ENCODE measurements at regions not wholly inside any gene's neighbourhood (a gene's known extent, or its start where the extent isn't known, plus 50 kb on each side); places are given as distances from the start of the nearest gene placed in this dataset.

- H3K4me1 Mint-ChIP-seq (ENCODE audit: insufficient read depth, unreplicated experiment), result peaks cover 32% of the 10 kb centered on the region
- intact Hi-C loops (cut with micrococcal nuclease), result no loop called here
- no TSS peak for BruUV-seq (replicated peaks)
- ChIA-PET POLR2A (interaction anchor here (1.5 kb wide), 1 partner anchor 17 kb away, joined by 4 read pairs; no protein-coding TSS in a partner anchor), CTCF (interaction anchor here (0.8 kb wide), 1 partner anchor 1052 kb away, joined by 4 read pairs; no protein-coding TSS in a partner anchor)
- H3K9me3 Mint-ChIP-seq (ENCODE audit: unreplicated experiment), result peaks cover 2% of the 10 kb centered on the region
- H3K27me3 Mint-ChIP-seq (ENCODE audit: insufficient read depth, unreplicated experiment), result no peaks in the 10 kb centered on the region
- H3K36me3 Mint-ChIP-seq (ENCODE audit: insufficient read depth, unreplicated experiment), result no peaks in the 10 kb centered on the region
- no peak overlapping the region for H3K27ac Mint-ChIP-seq (ENCODE audit: low read depth, unreplicated experiment)
- TF ChIP-seq CTCF (IDR thresholded peaks at IDR 0.05; ENCODE audit: unreplicated experiment), result no peak
- no peak for DNase-seq (ENCODE audit: unreplicated experiment)
- no peak overlapping the region for H3K4me3 Mint-ChIP-seq (ENCODE audit: unreplicated experiment)
Measured at GRCh38 chr7:46970476-46970875, 611.4 kb downstream of the TNS3 start.

GRCh38 chr7:46970131-46970430 lies 611.8 kb downstream of the TNS3 start:
- H3K4me1 Mint-ChIP-seq (ENCODE audit: insufficient read depth, unreplicated experiment), result peaks cover 32% of the 10 kb centered on the region
- TF ChIP-seq CTCF (IDR thresholded peaks at IDR 0.05; ENCODE audit: unreplicated experiment), result no peak
- H3K4me3 Mint-ChIP-seq (ENCODE audit: unreplicated experiment), result no peak overlapping the region
- BruUV-seq (replicated peaks), result no TSS peak
- H3K36me3 Mint-ChIP-seq (ENCODE audit: insufficient read depth, unreplicated experiment), result no peaks in the 10 kb centered on the region
- CTCF ChIA-PET, result interaction anchor here (0.8 kb wide), 1 partner anchor 1052 kb away, joined by 4 read pairs; no protein-coding TSS in a partner anchor
- intact Hi-C loops (cut with micrococcal nuclease), result no loop called here
- H3K27ac Mint-ChIP-seq (ENCODE audit: low read depth, unreplicated experiment), result peak overlapping the region; percentile 82
- DNase-seq (ENCODE audit: unreplicated experiment), result no peak
- peaks cover 6% of the 10 kb centered on the region for H3K9me3 Mint-ChIP-seq (ENCODE audit: unreplicated experiment)
- H3K27me3 Mint-ChIP-seq (ENCODE audit: insufficient read depth, unreplicated experiment), result no peaks in the 10 kb centered on the region
- POLR2A ChIA-PET, result interaction anchor here (0.7 to 1.6 kb wide), 6 partner anchors 11 to 40 kb away, joined by 3 to 5 read pairs (median 4); no protein-coding TSS in a partner anchor

- peaks cover 11% of the 10 kb centered on the region for H3K9me3 Mint-ChIP-seq (ENCODE audit: unreplicated experiment)
- no peak for TF ChIP-seq CTCF (IDR thresholded peaks at IDR 0.05; ENCODE audit: unreplicated experiment)
- peak; percentile 68 for DNase-seq (ENCODE audit: unreplicated experiment)
- POLR2A ChIA-PET, result interaction anchor here (0.7 to 1.6 kb wide), 8 partner anchors 11 to 40 kb away, joined by 3 to 6 read pairs (median 4); no protein-coding TSS in a partner anchor
- no TSS peak for BruUV-seq (replicated peaks)
- no peaks in the 10 kb centered on the region for H3K27me3 Mint-ChIP-seq (ENCODE audit: insufficient read depth, unreplicated experiment)
- peak overlapping the region; percentile 26 for H3K4me3 Mint-ChIP-seq (ENCODE audit: unreplicated experiment)
- intact Hi-C loops (cut with micrococcal nuclease), result no loop called here
- CTCF ChIA-PET, result interaction anchor here (0.5 to 0.8 kb wide), 3 partner anchors 187 to 1051 kb away, joined by 3 to 4 read pairs (median 4); no protein-coding TSS in a partner anchor
- H3K4me1 Mint-ChIP-seq (ENCODE audit: insufficient read depth, unreplicated experiment), result peaks cover 32% of the 10 kb centered on the region
- H3K27ac Mint-ChIP-seq (ENCODE audit: low read depth, unreplicated experiment), result peak overlapping the region; percentile 82
- H3K36me3 Mint-ChIP-seq (ENCODE audit: insufficient read depth, unreplicated experiment), result no peaks in the 10 kb centered on the region
Measured at GRCh38 chr7:46969303-46970130, 612.4 kb downstream of the TNS3 start.

GRCh38 chr7:46968003-46968402 lies 613.9 kb downstream of the TNS3 start:
- no TSS peak for BruUV-seq (replicated peaks)
- intact Hi-C loops (cut with micrococcal nuclease), result no loop called here
- peak overlapping the region; percentile 45 for H3K4me3 Mint-ChIP-seq (ENCODE audit: unreplicated experiment)
- DNase-seq (ENCODE audit: unreplicated experiment), result peak; percentile 29
- H3K27me3 Mint-ChIP-seq (ENCODE audit: insufficient read depth, unreplicated experiment), result no peaks in the 10 kb centered on the region
- H3K27ac Mint-ChIP-seq (ENCODE audit: low read depth, unreplicated experiment), result peak overlapping the region; percentile 29
- no peaks in the 10 kb centered on the region for H3K36me3 Mint-ChIP-seq (ENCODE audit: insufficient read depth, unreplicated experiment)
- ChIA-PET POLR2A (no interaction called here), CTCF (no interaction called here)
- TF ChIP-seq CTCF (IDR thresholded peaks at IDR 0.05; ENCODE audit: unreplicated experiment), result no peak
- peaks cover 23% of the 10 kb centered on the region for H3K9me3 Mint-ChIP-seq (ENCODE audit: unreplicated experiment)
- peaks cover 32% of the 10 kb centered on the region for H3K4me1 Mint-ChIP-seq (ENCODE audit: insufficient read depth, unreplicated experiment)
